ENCODE measurements at regions not wholly inside any gene's neighbourhood (a gene's known extent, or its start where the extent isn't known, plus 50 kb on each side); places are given as distances from the start of the nearest gene placed in this dataset.
"Not testable (repeated sequence)": the region's sequence is repeated elsewhere in the genome, so short reads cannot be mapped to it uniquely, and the experiment has no call there.

- TF ChIP-seq TAF1 (IDR thresholded peaks at IDR 0.05; ENCODE audit: borderline replicate concordance, low read depth, low read length) = no peak
- TF ChIP-seq POLR2A (IDR thresholded peaks at IDR 0.05; ENCODE audit: low read depth, low read length) = no peak
- no peak for TF ChIP-seq POLR2AphosphoS5 (IDR thresholded peaks at IDR 0.05; ENCODE audit: low read depth, low read length)
- no peak for DNase-seq (ENCODE audit: insufficient read length)
- no peak for FAIRE-seq
These were observed 303.9 kb upstream of the DEFB112 start for GRCh38 chr6:50353603-50354002.

DNA sequence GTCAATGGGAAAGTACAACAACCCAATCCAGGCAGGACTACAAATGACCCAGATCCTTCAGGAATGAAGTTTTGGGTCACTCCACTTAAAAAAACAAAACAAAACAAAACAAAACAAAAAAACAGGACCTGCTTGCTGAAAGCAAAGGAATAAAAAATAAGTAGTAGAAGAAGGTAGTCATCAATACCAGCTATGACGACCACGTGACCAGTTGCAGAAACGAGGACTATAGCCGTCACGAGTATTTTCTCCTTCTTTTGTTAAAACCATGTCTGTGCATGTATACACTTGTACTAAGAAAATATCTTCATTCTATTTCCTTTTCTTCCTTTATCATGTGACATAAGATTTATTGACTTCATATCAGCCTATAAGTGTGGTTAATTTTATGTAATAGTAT, 308.4 kb upstream of the DEFB112 start:
- TF ChIP-seq TAF1 (IDR thresholded peaks at IDR 0.05; ENCODE audit: borderline replicate concordance, low read depth, low read length) = no peak
- no peak for TF ChIP-seq POLR2A (IDR thresholded peaks at IDR 0.05; ENCODE audit: low read depth, low read length)
- no peak for TF ChIP-seq POLR2AphosphoS5 (IDR thresholded peaks at IDR 0.05; ENCODE audit: low read depth, low read length)
- no peak for DNase-seq (ENCODE audit: insufficient read length)
- no peak for FAIRE-seq

DNA sequence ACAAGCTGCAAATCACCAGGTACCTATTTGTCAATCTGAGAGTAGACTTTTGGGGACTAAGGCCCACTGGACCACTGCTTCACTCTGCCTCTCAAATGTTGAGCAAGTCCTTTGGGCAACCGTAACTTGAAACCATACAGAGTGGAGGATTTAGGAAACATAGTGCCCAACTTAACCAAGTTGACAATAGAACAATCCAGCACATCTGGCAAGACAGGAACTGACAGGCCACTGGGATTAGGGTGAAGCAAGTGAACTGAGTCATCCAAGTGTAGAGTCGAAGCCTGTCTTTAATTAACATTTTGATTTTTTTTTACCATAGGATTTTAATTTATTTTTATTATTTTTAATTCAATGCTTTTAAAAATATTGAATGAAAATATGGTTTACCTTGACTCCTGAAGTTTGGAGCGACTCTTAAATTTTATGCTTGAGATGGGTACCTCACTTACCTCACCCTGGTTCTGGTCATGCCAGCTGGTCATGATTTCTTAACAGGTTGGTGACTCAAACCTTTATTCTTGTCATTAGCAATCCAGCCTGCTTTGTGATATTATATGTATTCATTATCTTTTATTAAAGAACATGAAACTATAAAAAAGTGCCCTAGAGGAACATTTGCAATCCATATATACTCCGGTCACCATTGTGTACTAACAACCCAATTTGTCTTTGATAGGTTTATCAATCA, 312.1 kb upstream of the DEFB112 start:
- DNase-seq (ENCODE audit: insufficient read length) (no peak), FAIRE-seq (no peak)
- TF ChIP-seq TAF1 (IDR thresholded peaks at IDR 0.05; ENCODE audit: borderline replicate concordance, low read depth, low read length) = no peak
- no peak for TF ChIP-seq POLR2A (IDR thresholded peaks at IDR 0.05; ENCODE audit: low read depth, low read length)
- TF ChIP-seq POLR2AphosphoS5 (IDR thresholded peaks at IDR 0.05; ENCODE audit: low read depth, low read length) = no peak

- no peak for TF ChIP-seq POLR2A (IDR thresholded peaks at IDR 0.05; ENCODE audit: low read depth, low read length)
- no peak for TF ChIP-seq POLR2AphosphoS5 (IDR thresholded peaks at IDR 0.05; ENCODE audit: low read depth, low read length)
- TF ChIP-seq TAF1 (IDR thresholded peaks at IDR 0.05; ENCODE audit: borderline replicate concordance, low read depth, low read length) = no peak
- FAIRE-seq (no peak), DNase-seq (ENCODE audit: insufficient read length) (no peak)
These were observed 313.0 kb upstream of the DEFB112 start for GRCh38 chr6:50362706-50363105.

GRCh38 chr6:50369996-50370395, 320.3 kb upstream of the DEFB112 start:
- no peak for FAIRE-seq
- DNase-seq (ENCODE audit: insufficient read length) = no peak
- TF ChIP-seq POLR2A (IDR thresholded peaks at IDR 0.05; ENCODE audit: low read depth, low read length) (no peak), POLR2AphosphoS5 (IDR thresholded peaks at IDR 0.05; ENCODE audit: low read depth, low read length) (no peak)

DNA sequence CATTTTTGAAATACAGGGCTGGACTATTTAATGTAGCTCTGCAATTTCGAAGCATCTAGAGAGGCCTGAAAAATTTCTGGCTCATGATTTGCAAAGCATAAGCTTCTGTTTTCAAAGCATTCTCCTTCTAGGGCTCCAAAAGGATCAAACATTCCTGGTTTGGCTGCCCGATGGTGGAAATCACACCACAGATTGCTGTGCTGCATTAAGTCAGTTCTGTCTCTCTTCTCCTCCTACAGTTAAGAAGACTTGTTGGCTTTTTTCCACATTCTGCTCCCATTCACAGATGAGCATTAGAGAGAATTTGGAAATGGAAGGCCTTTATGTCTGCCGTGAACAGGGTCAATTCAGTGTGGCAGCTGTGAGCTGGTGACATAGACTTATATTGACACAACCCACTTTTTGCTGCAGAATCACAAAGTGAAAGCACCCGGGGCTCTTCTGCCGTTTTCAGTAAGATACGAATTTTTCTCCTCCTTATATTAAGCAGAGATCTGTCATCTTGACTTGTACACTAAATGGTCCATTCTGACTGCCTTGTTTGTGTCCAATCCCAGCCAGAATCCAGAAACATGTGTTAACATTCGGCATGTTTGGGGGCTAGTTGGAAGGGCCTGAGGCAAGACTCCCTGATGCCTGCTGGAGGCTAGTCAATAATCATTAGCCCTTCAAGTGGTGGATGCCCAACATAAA, 330.8 kb upstream of the DEFB112 start:
- FAIRE-seq (no peak), DNase-seq (ENCODE audit: insufficient read length) (no peak)
- TF ChIP-seq POLR2A (IDR thresholded peaks at IDR 0.05; ENCODE audit: low read depth, low read length) (no peak), TAF1 (IDR thresholded peaks at IDR 0.05; ENCODE audit: borderline replicate concordance, low read depth, low read length) (no peak), POLR2AphosphoS5 (IDR thresholded peaks at IDR 0.05; ENCODE audit: low read depth, low read length) (no peak)

- FAIRE-seq = no peak
- no peak for DNase-seq (ENCODE audit: insufficient read length)
- no peak for TF ChIP-seq POLR2AphosphoS5 (IDR thresholded peaks at IDR 0.05; ENCODE audit: low read depth, low read length)
- no peak for TF ChIP-seq POLR2A (IDR thresholded peaks at IDR 0.05; ENCODE audit: low read depth, low read length)
- no peak for TF ChIP-seq TAF1 (IDR thresholded peaks at IDR 0.05; ENCODE audit: borderline replicate concordance, low read depth, low read length)
These were observed 331.3 kb upstream of the DEFB112 start for GRCh38 chr6:50381099-50381415.

GRCh38 chr6:50390416-50390815, 322.9 kb upstream of the TFAP2D start:
- TF ChIP-seq POLR2AphosphoS5 (IDR thresholded peaks at IDR 0.05; ENCODE audit: low read depth, low read length) (no peak), TAF1 (IDR thresholded peaks at IDR 0.05; ENCODE audit: borderline replicate concordance, low read depth, low read length) (no peak), POLR2A (IDR thresholded peaks at IDR 0.05; ENCODE audit: low read depth, low read length) (no peak)
- DNase-seq (ENCODE audit: insufficient read length) = no peak

GRCh38 chr6:50394139-50394538, 319.2 kb upstream of the TFAP2D start:
- not testable (repeated sequence) for FAIRE-seq; DNase-seq (ENCODE audit: insufficient read length)

More at GRCh38 chr6:50390416-50390815, 322.9 kb upstream of the TFAP2D start:
- no peak for FAIRE-seq

DNA sequence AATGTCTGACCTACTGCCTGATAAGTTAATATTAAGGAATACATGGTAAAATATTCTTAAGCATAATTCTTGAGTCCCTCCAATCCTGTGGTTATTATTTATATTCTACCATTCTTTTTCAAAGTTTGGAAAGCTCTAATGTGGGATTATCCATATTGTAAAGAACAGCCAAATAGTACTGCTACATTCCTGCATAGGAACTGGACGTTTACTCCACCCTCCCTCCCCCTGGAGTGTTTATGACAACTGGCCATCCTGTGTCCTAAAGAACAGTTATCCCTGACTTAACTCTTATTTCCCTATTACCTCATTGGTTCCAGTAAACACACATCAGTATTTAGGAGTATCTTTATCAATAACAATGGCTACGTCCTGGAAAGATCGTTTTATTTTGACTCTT, 308.7 kb upstream of the TFAP2D start:
- no peak for DNase-seq (ENCODE audit: insufficient read length)
- no peak for TF ChIP-seq POLR2A (IDR thresholded peaks at IDR 0.05; ENCODE audit: low read depth, low read length)
- TF ChIP-seq TAF1 (IDR thresholded peaks at IDR 0.05; ENCODE audit: borderline replicate concordance, low read depth, low read length) = no peak
- no peak for TF ChIP-seq POLR2AphosphoS5 (IDR thresholded peaks at IDR 0.05; ENCODE audit: low read depth, low read length)
- FAIRE-seq = no peak

DNA sequence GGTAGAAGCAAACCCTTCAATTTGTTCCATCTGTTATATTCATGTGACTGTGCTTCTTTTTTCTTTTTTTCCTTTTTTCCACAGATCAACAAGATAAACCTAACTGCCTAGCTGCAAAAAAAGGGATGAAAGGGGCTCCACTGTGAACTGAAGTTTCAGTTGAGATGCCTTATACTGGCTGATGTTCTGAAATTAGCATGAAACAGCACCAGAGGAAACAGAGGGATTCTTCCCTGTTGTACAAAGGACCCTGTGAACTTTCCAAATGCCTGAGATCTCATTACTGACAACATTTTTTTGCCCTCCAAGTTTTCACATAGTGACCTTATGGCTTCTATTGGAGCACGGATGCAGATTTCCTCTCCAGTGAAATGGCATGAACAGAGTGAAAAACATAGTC, 302.7 kb upstream of the TFAP2D start:
- no peak for TF ChIP-seq POLR2A (IDR thresholded peaks at IDR 0.05; ENCODE audit: low read depth, low read length)
- no peak for TF ChIP-seq TAF1 (IDR thresholded peaks at IDR 0.05; ENCODE audit: borderline replicate concordance, low read depth, low read length)
- TF ChIP-seq POLR2AphosphoS5 (IDR thresholded peaks at IDR 0.05; ENCODE audit: low read depth, low read length) = no peak
- DNase-seq (ENCODE audit: insufficient read length) (no peak), FAIRE-seq (no peak)

GRCh38 chr6:50421041-50421440, 292.3 kb upstream of the TFAP2D start:
- not testable (repeated sequence) for DNase-seq (ENCODE audit: insufficient read length); FAIRE-seq

- DNase-seq (ENCODE audit: insufficient read length) = no peak
- no peak for FAIRE-seq
- TF ChIP-seq POLR2AphosphoS5 (IDR thresholded peaks at IDR 0.05; ENCODE audit: low read depth, low read length) (no peak), POLR2A (IDR thresholded peaks at IDR 0.05; ENCODE audit: low read depth, low read length) (no peak), TAF1 (IDR thresholded peaks at IDR 0.05; ENCODE audit: borderline replicate concordance, low read depth, low read length) (no peak)
These were observed 286.1 kb upstream of the TFAP2D start for GRCh38 chr6:50427267-50427666.

All from GM12892 (cell line).